Kidney (tissue), 13 donors: ENCODE measurements at regions not wholly inside any gene's neighbourhood (a gene's known extent, or its start where the extent isn't known, plus 50 kb on each side); places are given as distances from the start of the nearest gene placed in this dataset. TPM values are rescaled to one million over a fixed set of nuclear protein-coding genes. Genes with fewer than 3 reads are reported as not detected.

Experiments used
- DNase-seq, 5 donors: peaks; one replicate each; pipeline ENCODE4 v3.0.0-alpha.2; 2013 to 2020
- FAIRE-seq: peaks from 2 replicates; lab custom pipeline; 2012; peaks lifted over from hg19 to GRCh38; lab: Jason Lieb, UNC
- H3K27ac ChIP-seq, 2 donors: one replicate each; pipeline ENCODE4 v1.7.0; 2013; ENCODE audit warnings: low read depth in 2 of 2, low read length in 2 of 2, inconsistent platforms in 1 of 2
- H3K27me3 ChIP-seq: one replicate; pipeline ENCODE4 v1.7.1; 2013; ENCODE audit warnings: low read length, inconsistent platforms; ENCODE audit not compliant: control insufficient read depth, insufficient read depth
- H3K36me3 ChIP-seq, 3 donors: one replicate each; pipeline versions ENCODE4 v1.7.0 to v1.7.1; 2013; ENCODE audit warnings: low read length in 3 of 3, control low read depth in 1 of 3, inconsistent platforms in 1 of 3; ENCODE audit not compliant: insufficient read depth in 3 of 3, control insufficient read depth in 2 of 3
- H3K4me1 ChIP-seq, 3 donors: one replicate each; pipeline versions ENCODE4 v1.7.0 to v1.7.1; 2013; ENCODE audit warnings: low read length in 3 of 3, inconsistent platforms in 1 of 3, low read depth in 1 of 3; ENCODE audit not compliant: control insufficient read depth in 2 of 3, insufficient read depth in 2 of 3
- H3K4me3 ChIP-seq, 3 donors: one replicate each; pipeline versions ENCODE4 v1.7.0 to v1.8.1; 2013; ENCODE audit warnings: low read length in 3 of 3, control low read depth in 1 of 3, inconsistent platforms in 1 of 3
- H3K9ac ChIP-seq, 3 donors: one replicate each; pipeline versions ENCODE4 v1.7.0 to v1.7.1; 2013; ENCODE audit warnings: low read length in 3 of 3, control low read depth in 1 of 3, inconsistent platforms in 1 of 3
- H3K9me3 ChIP-seq, 3 donors: one replicate each; pipeline versions ENCODE4 v1.7.0 to v1.7.1; 2013; ENCODE audit warnings: low read length in 3 of 3, control low read depth in 1 of 3, inconsistent platforms in 1 of 3; ENCODE audit not compliant: control insufficient read depth in 2 of 3, insufficient read depth in 1 of 3
- CTCF ChIP-seq: IDR thresholded peaks from 3 replicates; pipeline ENCODE4 v1.5.1; 2012; ENCODE audit warnings: mild to moderate bottlenecking, moderate library complexity, borderline replicate concordance; ENCODE audit not compliant: insufficient read depth; ENCODE audit errors: extremely low read depth
- intact Hi-C: fragments of 100-400 bp; cut with DNase I; formaldehyde crosslinking; loops from one replicate; pipeline ENCODE4 v1.11.1; 2022
- microRNA-seq: library from miRNA; unstranded; fragments of <30 nt; microRNA quantifications from one replicate; pipeline ENCODE4 v1.2.0, GENCODE V29; 2020
- donor health status: control.
- donor health status: control.
- donor health status: control.
- donor health status: control.
- donor health status: control.
- donor health status: DM: yes; HTN: yes; CAD: no.
- donor health status: Normal renal cell carcinoma (clear cell type).

- intact Hi-C loops = no loop called here
- H3K9me3 ChIP-seq = no peaks in the 10 kb centered on the region
- no peak overlapping the region for H3K4me3 ChIP-seq
- DNase-seq (peak in 2 of 5 donors; percentile 49 to 57), FAIRE-seq (no peak)
- no peak overlapping the region for H3K9ac ChIP-seq
- H3K4me1 ChIP-seq = no peaks in the 10 kb centered on the region
- H3K36me3 ChIP-seq = no peaks in the 10 kb centered on the region
- H3K27me3 ChIP-seq = no peaks in the 10 kb centered on the region
- no peak for TF ChIP-seq CTCF
- H3K27ac ChIP-seq = no peak overlapping the region
Measured at GRCh38 chr6:98779618-98780017, 54.8 kb upstream of the POU3F2 start.

DNA sequence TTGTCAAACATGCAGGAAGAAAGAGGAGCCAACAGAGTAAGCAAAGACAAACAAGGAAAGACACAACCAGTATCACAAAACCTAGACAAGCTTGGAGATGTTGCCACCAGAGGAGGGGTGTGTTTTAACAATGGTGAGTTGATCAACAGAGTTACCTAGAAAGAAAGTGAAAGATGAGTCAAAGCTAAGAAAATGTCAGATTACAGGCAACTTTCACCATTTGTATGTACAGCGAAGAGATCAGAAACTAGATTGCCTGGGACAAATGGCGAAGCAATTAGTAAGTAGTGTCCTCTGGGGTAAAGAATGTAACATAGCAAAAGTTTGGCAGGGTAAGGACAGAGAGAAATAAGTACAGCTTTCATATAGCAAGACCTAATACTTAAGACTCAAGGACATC is 51.6 kb upstream of the POU3F2 start:
- Histone ChIP-seq H3K27ac (no peak overlapping the region), H3K4me1 (no peaks in the 10 kb centered on the region), H3K27me3 (no peaks in the 10 kb centered on the region), H3K36me3 (no peaks in the 10 kb centered on the region), H3K4me3 (no peak overlapping the region), H3K9me3 (no peaks in the 10 kb centered on the region), H3K9ac (no peak overlapping the region)
- intact Hi-C loops = no loop called here
- no peak for FAIRE-seq
- no peak for TF ChIP-seq CTCF
- DNase-seq = no peak

- Histone ChIP-seq H3K27me3 (no peaks in the 10 kb centered on the region), H3K4me3 (no peak overlapping the region), H3K4me1 (no peaks in the 10 kb centered on the region), H3K9me3 (no peaks in the 10 kb centered on the region), H3K27ac (no peak overlapping the region), H3K9ac (no peak overlapping the region), H3K36me3 (no peaks in the 10 kb centered on the region)
- no peak for DNase-seq
- intact Hi-C loops = no loop called here
- no peak for TF ChIP-seq CTCF
- no peak for FAIRE-seq
Measured at GRCh38 chr6:98783578-98783977, 50.8 kb upstream of the POU3F2 start.

Small RNA genes lying in the stretch of these regions (microRNA-seq; reads per million reads assigned to microRNA genes)
- not detected for gene MIR2113
